H1 (cell line): ENCODE measurements at regions not wholly inside any gene's neighbourhood (a gene's known extent, or its start where the extent isn't known, plus 50 kb on each side); places are given as distances from the start of the nearest gene placed in this dataset.

Experiments used
- CTCF ChIA-PET: fragments of 300-600 bp; sonication (Branson Sonifier 250); formaldehyde crosslinking; loops from one replicate; lab custom pipeline; 2021; ENCODE audit not compliant: partially characterized antibody; lab: Charles Lee
- POLR2A ChIA-PET: fragments of 300-600 bp; sonication (Branson Sonifier 250); formaldehyde crosslinking; loops from one replicate; lab custom pipeline; 2021; ENCODE audit warnings: inconsistent platforms; ENCODE audit not compliant: partially characterized antibody; lab: Charles Lee
- DNase-seq, 2 experiments: peaks; one replicate each; pipeline versions ENCODE4 v3.0.0 to v3.0.0-alpha.2; 2010 to 2022; ENCODE audit warnings: low spot score in 2 of 2, low read depth in 1 of 2, mixed read lengths in 1 of 2
- FAIRE-seq: peaks from 2 replicates; lab custom pipeline; 2011; peaks lifted over from hg19 to GRCh38; lab: Jason Lieb, UNC
- H2AFZ ChIP-seq: 2 replicates; pipeline ENCODE4 v1.8.1; 2012; ENCODE audit warnings: low read length, inconsistent platforms
- H2AK5ac ChIP-seq: 2 replicates; pipeline ENCODE4 v1.6.1; 2013; ENCODE audit warnings: low read depth, low read length
- H2BK120ac ChIP-seq: replicated peaks from 2 replicates; pipeline ENCODE3; 2013; ENCODE audit warnings: low read depth, low read length, inconsistent platforms
- H2BK12ac ChIP-seq: 2 replicates; pipeline ENCODE4 v1.6.1; 2013; ENCODE audit warnings: low read depth, low read length
- H2BK15ac ChIP-seq: 2 replicates; pipeline ENCODE4 v1.6.1; 2013; ENCODE audit warnings: low read length
- H2BK20ac ChIP-seq: 2 replicates; pipeline ENCODE4 v1.6.1; 2013; ENCODE audit warnings: low read length
- H2BK5ac ChIP-seq: 2 replicates; pipeline ENCODE4 v1.6.1; 2013; ENCODE audit warnings: low read depth, low read length
- H3K14ac ChIP-seq: 2 replicates; pipeline ENCODE4 v1.6.1; 2013; ENCODE audit warnings: inconsistent platforms; ENCODE audit not compliant: insufficient read length
- H3K18ac ChIP-seq: 2 replicates; pipeline ENCODE4 v1.6.1; 2013; ENCODE audit warnings: low read length; ENCODE audit errors: extremely low read depth
- H3K23ac ChIP-seq: 2 replicates; pipeline ENCODE4 v1.6.1; 2013; ENCODE audit warnings: inconsistent platforms; ENCODE audit not compliant: insufficient read length
- H3K23me2 ChIP-seq: 2 replicates; pipeline ENCODE4 v1.6.1; 2013; ENCODE audit warnings: low read depth, low read length
- H3K27ac ChIP-seq: 2 replicates; pipeline ENCODE4 v1.6.1; 2011; ENCODE audit warnings: low read depth, low read length, inconsistent platforms
- H3K27me3 ChIP-seq, 4 experiments: replicated peaks in 1 of 4; 1 replicate in 1 of 4; 2 replicates in 3 of 4; pipeline versions ENCODE4 v1.6.1 to v1.8.1; 2011 to 2013; ENCODE audit warnings: low read length in 3 of 4, mild to moderate bottlenecking in 3 of 4, inconsistent platforms in 2 of 4, mixed read lengths in 2 of 4, moderate library complexity in 1 of 4; ENCODE audit not compliant: control insufficient read depth in 3 of 4, insufficient read depth in 3 of 4; ENCODE audit errors: extremely low read depth in 1 of 4
- H3K36me3 ChIP-seq, 4 experiments: 2 replicates each; pipeline versions ENCODE4 v1.6.1 to v1.8.1; 2011 to 2013; ENCODE audit warnings: mild to moderate bottlenecking in 4 of 4, low read length in 3 of 4, moderate library complexity in 2 of 4, control low read depth in 1 of 4, inconsistent platforms in 1 of 4; ENCODE audit not compliant: insufficient read depth in 4 of 4, control insufficient read depth in 2 of 4
- H3K4ac ChIP-seq: replicated peaks from 2 replicates; pipeline ENCODE3; 2013; ENCODE audit warnings: low read length, low read depth, mixed read lengths, inconsistent platforms; ENCODE audit not compliant: insufficient read length
- H3K4me1 ChIP-seq, 4 experiments: replicated peaks in 1 of 4; 1 replicate in 1 of 4; 2 replicates in 3 of 4; pipeline versions ENCODE4 v1.6.1 to v1.8.1; 2011 to 2013; ENCODE audit warnings: low read length in 3 of 4, inconsistent platforms in 2 of 4, mixed read lengths in 1 of 4; ENCODE audit not compliant: insufficient read depth in 4 of 4, control insufficient read depth in 3 of 4
- H3K4me2 ChIP-seq, 2 experiments: 2 replicates each; pipeline versions ENCODE4 v1.6.1 to v1.8.1; 2011 to 2013; ENCODE audit warnings: low read depth in 2 of 2, low read length in 2 of 2, control low read depth in 1 of 2, inconsistent platforms in 1 of 2, mild to moderate bottlenecking in 1 of 2; ENCODE audit not compliant: insufficient read depth in 1 of 2
- H3K4me3 ChIP-seq, 4 experiments: fragments of 200-600, 300-600 bp in 1 of 4; sonication (generic), shearing (Covaris generic), sonication (Bioruptor Twin) in 1 of 4; 2 replicates each; pipeline versions ENCODE4 v1.5.1 to v1.8.1; 2011 to 2016; ENCODE audit warnings: low read length in 4 of 4, low read depth in 3 of 4, control low read depth in 2 of 4, inconsistent platforms in 2 of 4, mild to moderate bottlenecking in 2 of 4, mixed read lengths in 1 of 4, moderate library complexity in 1 of 4; ENCODE audit not compliant: insufficient read depth in 2 of 4; ENCODE audit errors: extremely low read depth in 1 of 4
- H3K56ac ChIP-seq: replicated peaks from 2 replicates; pipeline ENCODE3; 2013; ENCODE audit warnings: low read depth, mild to moderate bottlenecking, mixed read lengths, low read length, inconsistent platforms; ENCODE audit not compliant: insufficient read length
- H3K79me1 ChIP-seq: 2 replicates; pipeline ENCODE4 v1.6.1; 2013; ENCODE audit warnings: low read depth, low read length, control low read depth
- H3K79me2 ChIP-seq, 2 experiments: 2 replicates each; pipeline versions ENCODE4 v1.6.1 to v1.8.1; 2012 to 2013; ENCODE audit warnings: low read length in 2 of 2, mild to moderate bottlenecking in 2 of 2, inconsistent platforms in 1 of 2; ENCODE audit not compliant: insufficient read depth in 2 of 2, control insufficient read depth in 1 of 2
- H3K9ac ChIP-seq, 4 experiments: replicated peaks in 1 of 4; 1 replicate in 1 of 4; 2 replicates in 3 of 4; pipeline versions ENCODE4 v1.6.1 to v1.8.1; 2011 to 2013; ENCODE audit warnings: low read depth in 3 of 4, low read length in 3 of 4, control low read depth in 2 of 4, mild to moderate bottlenecking in 2 of 4, moderate library complexity in 2 of 4, inconsistent platforms in 1 of 4; ENCODE audit errors: extremely low read depth in 1 of 4
- H3K9me3 ChIP-seq, 2 experiments: 2 replicates each; pipeline versions ENCODE4 v1.6.1 to v1.8.1; 2012 to 2013; ENCODE audit warnings: mild to moderate bottlenecking in 2 of 2, moderate library complexity in 2 of 2, control low read depth in 1 of 2, inconsistent platforms in 1 of 2, low read depth in 1 of 2, low read length in 1 of 2, mixed read lengths in 1 of 2; ENCODE audit not compliant: insufficient read depth in 2 of 2
- H4K20me1 ChIP-seq, 2 experiments: replicated peaks in 1 of 2; 2 replicates each; pipeline versions ENCODE3 to v1.8.1; 2011 to 2013; ENCODE audit warnings: inconsistent platforms in 2 of 2, low read length in 2 of 2, mild to moderate bottlenecking in 1 of 2; ENCODE audit not compliant: insufficient read depth in 2 of 2, control insufficient read depth in 1 of 2
- H4K5ac ChIP-seq: 2 replicates; pipeline ENCODE4 v1.6.1; 2013; ENCODE audit warnings: low read length, low read depth, mixed read lengths, inconsistent platforms; ENCODE audit not compliant: insufficient read length
- H4K8ac ChIP-seq: 2 replicates; pipeline ENCODE4 v1.8.0; 2013; ENCODE audit warnings: mild to moderate bottlenecking, moderate library complexity, low read length, inconsistent platforms; ENCODE audit not compliant: insufficient read depth; ENCODE audit errors: extremely low read depth
- H4K91ac ChIP-seq: replicated peaks from 2 replicates; pipeline ENCODE3; 2013; ENCODE audit warnings: low read length, mixed read lengths, inconsistent platforms; ENCODE audit not compliant: insufficient read length
- CBX5 ChIP-seq: fragments of 300-800, 300-1000 bp; sonication (generic); IDR thresholded peaks from 2 replicates; pipeline ENCODE4 v1.7.1; 2016; ENCODE audit warnings: antibody characterized with exemption, low read length, low read depth
- NRF1 ChIP-seq: IDR thresholded peaks from 2 replicates; pipeline ENCODE4 v1.6.1; 2011; ENCODE audit warnings: mild to moderate bottlenecking, low read depth, low read length, improper control_type of control experiment
- SP4 ChIP-seq: IDR thresholded peaks from 2 replicates; pipeline ENCODE4 v1.6.1; 2012; ENCODE audit warnings: low read length, inconsistent platforms
- WGBS, 2 experiments: shearing (Covaris generic) in 1 of 2; methylation state at CpG; one replicate each; pipeline versions ENCODE4 v1.1.6 to v1.1.7; 2013 to 2015; ENCODE audit warnings: low lambda C conversion rate in 2 of 2, mixed read lengths in 2 of 2, inconsistent platforms in 1 of 2, low coverage in 1 of 2, missing lambda C conversion rate in 1 of 2; ENCODE audit not compliant: insufficient replicate concordance in 2 of 2, insufficient coverage in 1 of 2, insufficient read length in 1 of 2; ENCODE audit errors: extremely low coverage in 1 of 2, missing lambda C conversion rate in 1 of 2; 5-methylcytosine and 5-hydroxymethylcytosine counted together

DNA sequence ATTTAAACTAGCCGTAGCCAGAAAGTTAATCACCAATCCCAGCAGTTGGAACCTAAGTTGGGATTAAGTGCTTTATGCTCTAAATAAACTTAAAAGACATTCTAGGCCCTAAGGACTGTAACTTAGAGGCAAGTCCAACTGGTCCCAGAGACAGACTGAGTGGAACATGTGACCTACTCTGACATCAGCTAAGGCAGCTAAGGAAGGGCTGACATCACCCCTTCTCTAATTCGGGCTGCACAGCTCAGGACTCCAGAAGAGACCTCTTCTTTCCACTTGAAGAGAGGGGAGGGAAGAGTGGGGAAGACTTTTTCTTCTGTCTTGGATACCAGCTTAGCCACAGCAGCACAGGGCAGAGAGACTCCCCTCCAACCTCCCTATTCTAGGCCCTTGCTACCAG, 565.2 kb downstream of the CDH8 start:
- no peaks in the 10 kb centered on the region for H3K27me3 ChIP-seq
- no peak overlapping the region for H3K27ac ChIP-seq
- POLR2A ChIA-PET, result no interaction called here
- no peak overlapping the region; the same call in 1 of the 2 replicates for H3K18ac ChIP-seq
- no peak overlapping the region for H3K4ac ChIP-seq
- no peak overlapping the region for H3K23ac ChIP-seq
- H3K36me3 ChIP-seq, result no peaks in the 10 kb centered on the region
- no peak overlapping the region; the same call in 1 of the 2 replicates for H2AFZ ChIP-seq
- H3K23me2 ChIP-seq, result no peaks in the 10 kb centered on the region
- no peak for DNase-seq
- H3K56ac ChIP-seq, result no peak overlapping the region
- H2BK15ac ChIP-seq, result no peak overlapping the region
- no peak overlapping the region for H4K91ac ChIP-seq
- TF ChIP-seq CBX5 (no peak), NRF1 (no peak), SP4 (no peak)
- TF ChIP-seq, all 59 proteins: peak for 0
- Histone ChIP-seq H3K4me1 (no peaks in the 10 kb centered on the region), H2BK20ac (no peak overlapping the region), H2AK5ac (no peak overlapping the region), H3K14ac (no peak overlapping the region), H3K4me3 (no peak overlapping the region), H3K9ac (no peak overlapping the region), H3K79me1 (no peaks in the 10 kb centered on the region), H3K4me2 (no peak overlapping the region), H2BK5ac (no peak overlapping the region), H2BK12ac (no peak overlapping the region), H2BK120ac (no peak overlapping the region), H3K79me2 (no peaks in the 10 kb centered on the region), H4K5ac (no peak overlapping the region), H4K20me1 (no peaks in the 10 kb centered on the region), H4K8ac (no peak overlapping the region), H3K9me3 (no peaks in the 10 kb centered on the region)
- no peak for FAIRE-seq
- CTCF ChIA-PET, result interaction anchor here (0.5 to 1.7 kb wide), 3 partner anchors 38 to 721 kb away, joined by 3 read pairs; no protein-coding TSS in a partner anchor
- WGBS, 2 experiments, result 96% methylated on average over 2 of the region's 2 CpGs; no CpG with 5 or more reads in 1 of the 2 experiments
